GM10266 (cell line): ENCODE measurements at regions not wholly inside any gene's neighbourhood (a gene's known extent, or its start where the extent isn't known, plus 50 kb on each side); places are given as distances from the start of the nearest gene placed in this dataset.
"Not testable (repeated sequence)": the region's sequence is repeated elsewhere in the genome, so short reads cannot be mapped to it uniquely, and the experiment has no call there.

Source experiments
- DNase-seq: peaks from one replicate; pipeline ENCODE4 v3.0.0; 2012; ENCODE audit errors: extremely low spot score
- TF ChIP-seq, protein P1 (sequence below): IDR thresholded peaks from 2 replicates; pipeline ENCODE4 v1.5.1; 2012; ENCODE audit warnings: mild to moderate bottlenecking, low read depth; ENCODE audit not compliant: control insufficient read depth, insufficient read depth; ENCODE audit errors: missing control alignments

DNA sequence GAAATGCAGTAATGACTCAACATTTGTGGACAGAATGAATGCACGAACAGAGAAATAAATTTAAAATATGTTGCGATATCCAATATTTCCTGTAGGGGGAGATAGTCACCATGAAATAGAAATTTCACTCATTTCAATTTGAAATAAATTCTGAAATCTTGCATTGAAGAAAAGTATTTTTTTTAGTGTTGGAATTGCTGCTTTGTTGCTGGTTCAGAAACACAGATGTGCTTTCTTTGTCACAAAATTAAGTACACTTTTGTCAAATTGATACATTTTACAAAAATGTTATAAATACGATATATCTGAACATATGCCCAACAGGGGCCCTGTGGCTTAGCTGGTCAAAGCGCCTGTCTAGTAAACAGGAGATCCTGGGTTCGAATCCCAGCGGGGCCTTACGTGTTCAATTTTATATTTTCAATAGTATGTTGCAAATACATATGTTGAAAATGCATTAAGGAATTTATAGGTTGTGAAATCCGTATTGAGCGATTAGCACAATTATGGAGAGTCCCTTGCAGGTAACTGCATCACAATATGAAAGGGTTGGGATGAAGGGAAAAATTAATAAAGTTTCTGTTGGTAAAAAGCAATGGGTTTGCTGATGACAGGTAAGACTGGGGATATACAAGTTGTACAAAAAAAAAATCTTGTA is 85.4 kb upstream of the PRSS16 start:
- TF ChIP-seq, protein P1, sequence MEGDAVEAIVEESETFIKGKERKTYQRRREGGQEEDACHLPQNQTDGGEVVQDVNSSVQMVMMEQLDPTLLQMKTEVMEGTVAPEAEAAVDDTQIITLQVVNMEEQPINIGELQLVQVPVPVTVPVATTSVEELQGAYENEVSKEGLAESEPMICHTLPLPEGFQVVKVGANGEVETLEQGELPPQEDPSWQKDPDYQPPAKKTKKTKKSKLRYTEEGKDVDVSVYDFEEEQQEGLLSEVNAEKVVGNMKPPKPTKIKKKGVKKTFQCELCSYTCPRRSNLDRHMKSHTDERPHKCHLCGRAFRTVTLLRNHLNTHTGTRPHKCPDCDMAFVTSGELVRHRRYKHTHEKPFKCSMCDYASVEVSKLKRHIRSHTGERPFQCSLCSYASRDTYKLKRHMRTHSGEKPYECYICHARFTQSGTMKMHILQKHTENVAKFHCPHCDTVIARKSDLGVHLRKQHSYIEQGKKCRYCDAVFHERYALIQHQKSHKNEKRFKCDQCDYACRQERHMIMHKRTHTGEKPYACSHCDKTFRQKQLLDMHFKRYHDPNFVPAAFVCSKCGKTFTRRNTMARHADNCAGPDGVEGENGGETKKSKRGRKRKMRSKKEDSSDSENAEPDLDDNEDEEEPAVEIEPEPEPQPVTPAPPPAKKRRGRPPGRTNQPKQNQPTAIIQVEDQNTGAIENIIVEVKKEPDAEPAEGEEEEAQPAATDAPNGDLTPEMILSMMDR = peak; percentile 57
- no peak for DNase-seq

DNA sequence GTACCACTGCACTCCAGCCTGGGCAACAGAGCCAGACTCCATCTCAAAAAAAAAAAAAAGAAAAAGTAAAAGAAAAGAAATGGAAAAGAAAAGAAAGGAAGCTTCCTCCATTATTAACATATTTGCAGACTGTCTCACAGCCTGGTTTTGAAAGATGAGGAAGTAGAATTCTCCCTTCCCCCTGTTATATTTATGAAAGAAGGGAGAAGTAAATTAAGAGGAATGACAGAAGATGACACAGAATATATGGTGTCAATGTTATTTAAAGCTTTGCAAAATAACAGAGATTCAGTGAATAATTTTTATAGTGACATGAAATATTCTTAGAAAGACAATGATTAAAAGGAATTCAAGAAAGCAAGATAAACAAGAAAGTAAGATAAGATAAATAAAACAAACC is 83.7 kb upstream of the PRSS16 start:
- TF ChIP-seq, protein P1 = no peak
- DNase-seq = no peak

DNA sequence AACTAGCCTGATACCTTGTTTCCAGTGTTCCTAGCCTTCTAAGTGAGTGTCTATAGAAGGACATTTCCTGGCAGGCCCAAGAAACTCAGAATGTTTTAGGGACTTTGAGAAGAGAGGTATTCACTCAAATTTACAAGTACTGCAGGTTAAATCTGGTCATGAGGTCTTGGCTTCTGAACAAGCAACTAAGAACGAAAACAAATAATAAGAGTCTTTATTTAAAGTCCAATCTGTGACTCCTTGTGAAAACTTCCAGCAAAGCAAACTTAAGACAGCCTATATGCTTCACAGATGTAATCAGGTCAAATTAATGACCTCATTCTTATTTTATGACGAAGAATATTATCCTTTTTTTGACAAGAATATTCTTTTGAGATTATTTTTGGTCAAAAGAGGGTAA is 79.4 kb upstream of the PRSS16 start:
- TF ChIP-seq, protein P1 = no peak
- DNase-seq = no peak

DNA sequence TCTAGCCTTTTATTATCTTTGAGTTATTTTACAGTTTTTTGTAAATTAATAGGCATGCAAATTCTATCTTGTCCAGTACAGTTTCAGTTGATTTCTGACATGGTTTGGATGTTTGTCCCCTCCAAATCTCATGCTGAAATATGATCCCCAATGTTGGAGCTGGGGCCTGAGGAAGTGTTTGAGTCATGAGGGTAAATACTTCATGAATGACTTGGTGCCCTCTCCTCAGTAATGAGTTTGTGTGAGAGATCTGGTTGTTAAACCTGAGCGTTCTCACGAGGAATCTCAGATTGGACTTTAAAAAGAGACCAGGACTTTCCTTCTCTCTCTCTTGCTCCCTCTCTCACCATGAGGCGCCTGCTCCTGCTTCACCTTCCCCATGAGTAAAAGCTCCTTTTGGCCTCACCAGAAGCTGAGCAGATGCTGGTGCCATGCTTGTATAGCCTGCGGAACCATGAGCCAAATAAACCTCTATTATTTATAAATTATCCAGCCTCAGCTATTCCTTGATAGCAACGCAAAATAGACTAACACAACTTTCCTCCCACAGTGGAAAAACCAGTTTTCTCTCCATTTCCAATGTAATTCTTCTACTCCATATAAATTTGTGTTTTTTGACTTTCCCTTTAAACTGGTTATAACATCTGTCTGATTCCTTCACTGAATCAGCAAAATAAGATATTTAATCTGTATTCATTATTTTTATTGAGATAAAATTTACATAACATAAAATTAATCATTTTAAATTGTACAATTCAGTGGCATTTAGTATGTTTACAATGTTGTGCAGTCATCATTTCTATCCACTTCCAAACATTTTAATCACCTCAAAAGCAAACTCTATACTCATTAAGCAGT is 78.7 kb upstream of the PRSS16 start:
- TF ChIP-seq, protein P1 = no peak

DNA sequence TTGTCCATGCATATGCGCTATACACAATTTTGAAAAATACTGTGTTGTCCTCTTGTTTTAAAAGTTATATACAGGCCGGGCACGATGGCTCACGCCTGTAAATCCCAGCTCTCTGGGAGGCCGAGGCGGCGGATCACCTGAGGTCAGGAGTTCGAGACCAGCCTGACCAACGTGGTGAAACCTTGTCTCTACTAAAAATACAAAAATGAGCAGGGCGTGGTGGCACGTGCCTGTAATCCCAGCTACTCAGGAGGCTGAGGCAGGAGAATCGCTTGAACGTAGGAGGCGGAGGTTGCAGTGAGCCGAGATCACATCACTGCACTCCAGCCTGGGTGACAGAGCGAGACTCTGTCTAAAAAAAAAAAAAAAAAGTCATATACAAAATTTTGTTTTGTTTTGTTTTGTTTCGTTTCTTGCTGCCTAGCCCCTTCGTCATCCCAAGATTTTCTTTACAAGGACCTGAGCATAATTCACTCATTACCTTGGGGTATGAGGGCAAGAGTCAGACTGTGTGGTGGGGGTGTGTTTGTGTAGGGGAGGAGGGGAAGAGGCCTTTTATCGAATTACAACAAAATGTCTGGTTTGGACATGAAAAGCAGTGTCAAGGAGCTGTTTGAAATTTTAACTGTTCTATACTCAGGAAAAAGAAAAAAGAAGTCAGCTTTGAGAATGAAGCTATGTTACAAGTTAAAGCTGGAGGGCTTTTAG is 74.8 kb upstream of the PRSS16 start:
- DNase-seq = not testable (repeated sequence)

More for the DNA sequence above, 78.7 kb upstream of the PRSS16 start:
- no peak for DNase-seq

DNA sequence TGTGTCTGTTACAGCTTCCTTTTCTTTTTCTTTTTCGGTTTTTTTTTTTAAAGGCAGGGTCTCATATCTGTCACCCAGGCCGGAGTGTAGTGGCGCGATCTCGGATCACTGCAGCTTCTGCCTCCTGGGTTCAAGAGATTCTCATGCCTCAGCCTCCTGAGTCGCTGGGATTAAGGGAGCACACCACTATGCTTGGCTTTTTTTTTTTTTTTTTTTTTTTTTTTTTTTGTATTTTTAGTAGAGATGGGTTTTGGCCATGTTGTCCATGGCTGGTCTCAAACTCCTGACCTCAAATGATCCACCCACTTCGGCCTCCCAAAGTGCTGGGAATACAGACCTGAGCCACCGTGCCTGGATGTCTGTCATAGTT is 74.3 kb upstream of the PRSS16 start:
- not testable (repeated sequence) for DNase-seq

DNA sequence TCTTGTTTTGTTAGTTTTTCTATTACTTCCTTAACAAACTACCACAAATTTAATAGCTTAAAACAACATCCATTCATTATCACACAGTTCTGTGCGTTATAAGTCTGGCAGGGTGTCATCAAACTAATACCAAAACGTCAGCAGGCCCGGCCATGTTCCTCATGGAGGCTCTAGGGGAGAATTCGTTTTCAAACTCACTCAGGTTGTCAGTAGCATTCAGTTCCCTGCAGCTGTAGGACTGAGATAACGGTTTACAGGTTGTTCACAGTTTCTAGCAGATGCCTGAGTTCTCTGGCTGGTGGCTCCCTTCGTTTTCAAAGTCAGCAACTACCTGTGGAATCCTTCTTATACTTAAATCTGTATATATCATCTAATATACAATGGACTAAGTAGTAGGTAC is 72.5 kb upstream of the PRSS16 start:
- DNase-seq = no peak
- TF ChIP-seq, protein P1 = no peak

DNA sequence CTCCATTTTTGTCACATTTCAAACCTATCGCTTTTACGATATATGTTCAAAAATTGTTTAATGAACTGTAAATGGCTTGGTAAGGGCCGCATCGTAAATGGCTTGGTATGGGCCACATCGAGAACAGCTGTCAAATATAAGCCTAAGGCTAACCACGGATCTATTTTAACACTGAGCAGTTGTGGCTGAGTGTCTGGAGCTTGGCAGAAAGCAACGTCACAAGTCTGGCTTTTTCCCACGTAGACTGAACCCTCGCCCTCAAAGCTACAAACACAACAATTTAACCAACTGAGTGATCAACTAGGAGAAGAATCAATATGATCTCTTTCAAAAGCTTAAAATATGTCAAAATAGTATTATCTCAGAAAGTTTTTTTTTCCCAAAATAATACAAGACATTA is 71.4 kb upstream of the PRSS16 start:
- no peak for DNase-seq
- TF ChIP-seq, protein P1 = no peak
